NCI-H446 (cell line): ENCODE measurements at regions not wholly inside any gene's neighbourhood (a gene's known extent, or its start where the extent isn't known, plus 50 kb on each side); places are given as distances from the start of the nearest gene placed in this dataset.
"Not testable (repeated sequence)": the region's sequence is repeated elsewhere in the genome, so short reads cannot be mapped to it uniquely, and the experiment has no call there.

ENCODE experiments used
- DNase-seq, 2 experiments: peaks; one replicate each; lab custom pipeline; 2025; lab: John Stamatoyannopoulos, UW

- no peak for DNase-seq
Measured at GRCh38 chr17:22138861-22139469, 446.6 kb downstream of the KCNJ18 start.

GRCh38 chr17:22142091-22142490, 449.8 kb downstream of the KCNJ18 start:
- DNase-seq, result no peak

GRCh38 chr17:22145605-22146178, 453.4 kb downstream of the KCNJ18 start:
- DNase-seq, result no peak

- no peak for DNase-seq
Measured at GRCh38 chr17:22158364-22158763, 466.0 kb downstream of the KCNJ18 start.

GRCh38 chr17:22161376-22161775, 469.1 kb downstream of the KCNJ18 start:
- DNase-seq, result no peak

GRCh38 chr17:22171631-22172030, 479.3 kb downstream of the KCNJ18 start:
- no peak for DNase-seq

GRCh38 chr17:22193113-22193512, 500.8 kb downstream of the KCNJ18 start:
- DNase-seq, result no peak

GRCh38 chr17:22200187-22200586, 507.9 kb downstream of the KCNJ18 start:
- DNase-seq, result not testable (repeated sequence)

GRCh38 chr17:22202702-22203101, 510.4 kb downstream of the KCNJ18 start:
- DNase-seq, result no peak

GRCh38 chr17:22203208-22203715, 510.9 kb downstream of the KCNJ18 start:
- DNase-seq, result no peak

GRCh38 chr17:22204076-22204475, 511.8 kb downstream of the KCNJ18 start:
- not testable (repeated sequence) for DNase-seq

GRCh38 chr17:22210212-22210611, 517.9 kb downstream of the KCNJ18 start:
- not testable (repeated sequence) for DNase-seq

GRCh38 chr17:22213169-22213568, 520.8 kb downstream of the KCNJ18 start:
- DNase-seq, result not testable (repeated sequence)

- DNase-seq, result no peak
Measured at GRCh38 chr17:22217135-22217534, 524.8 kb downstream of the KCNJ18 start.

- DNase-seq, result no peak
Measured at GRCh38 chr17:22221344-22221743, 529.0 kb downstream of the KCNJ18 start.

- not testable (repeated sequence) for DNase-seq
Measured at GRCh38 chr17:22226477-22226876, 534.2 kb downstream of the KCNJ18 start.

- not testable (repeated sequence) for DNase-seq
Measured at GRCh38 chr17:22226932-22227331, 534.6 kb downstream of the KCNJ18 start.

- DNase-seq, result not testable (repeated sequence)
Measured at GRCh38 chr17:22227699-22228553, 535.6 kb downstream of the KCNJ18 start.

GRCh38 chr17:22229821-22230220, 537.5 kb downstream of the KCNJ18 start:
- DNase-seq, result not testable (repeated sequence)

- no peak for DNase-seq
Measured at GRCh38 chr17:22233382-22233781, 541.1 kb downstream of the KCNJ18 start.

GRCh38 chr17:22242472-22242871, 550.1 kb downstream of the KCNJ18 start:
- DNase-seq, result no peak

GRCh38 chr17:22251498-22251897, 559.2 kb downstream of the KCNJ18 start:
- no peak for DNase-seq

GRCh38 chr17:22253007-22253406, 560.7 kb downstream of the KCNJ18 start:
- no peak for DNase-seq
